Osteocyte (in vitro differentiated cells): ENCODE measurements at regions not wholly inside any gene's neighbourhood (a gene's known extent, or its start where the extent isn't known, plus 50 kb on each side); places are given as distances from the start of the nearest gene placed in this dataset.

Experiments used
- DNase-seq: peaks from one replicate; pipeline ENCODE4 v3.0.0; 2021; ENCODE audit warnings: mixed read lengths; ENCODE audit not compliant: unreplicated experiment; ENCODE audit errors: extremely low spot score
- H3K27ac Mint-ChIP-seq: one replicate; pipeline ENCODE4 v1.8.0; 2021; ENCODE audit warnings: mild to moderate bottlenecking, mixed read lengths; ENCODE audit not compliant: unreplicated experiment
- H3K27me3 Mint-ChIP-seq: one replicate; pipeline ENCODE4 v1.8.0; 2021; ENCODE audit warnings: mixed read lengths; ENCODE audit not compliant: unreplicated experiment
- H3K36me3 Mint-ChIP-seq: one replicate; pipeline ENCODE4 v1.8.0; 2021; ENCODE audit warnings: mixed read lengths; ENCODE audit not compliant: unreplicated experiment
- H3K4me1 Mint-ChIP-seq: one replicate; pipeline ENCODE4 v1.8.0; 2021; ENCODE audit warnings: mixed read lengths; ENCODE audit not compliant: unreplicated experiment
- H3K4me3 Mint-ChIP-seq: one replicate; pipeline ENCODE4 v1.8.0; 2021; ENCODE audit warnings: mild to moderate bottlenecking, moderate library complexity, mixed read lengths; ENCODE audit not compliant: unreplicated experiment
- H3K9me3 Mint-ChIP-seq: one replicate; pipeline ENCODE4 v1.8.0; 2021; ENCODE audit warnings: mixed read lengths; ENCODE audit not compliant: unreplicated experiment
- TF ChIP-seq, protein P1 (sequence below): fragments of 200-600 bp; sonication (generic); IDR thresholded peaks from 2 replicates; pipeline ENCODE4 v1.5.0; 2021; ENCODE audit warnings: antibody characterized with exemption, mild to moderate bottlenecking, moderate library complexity

DNA sequence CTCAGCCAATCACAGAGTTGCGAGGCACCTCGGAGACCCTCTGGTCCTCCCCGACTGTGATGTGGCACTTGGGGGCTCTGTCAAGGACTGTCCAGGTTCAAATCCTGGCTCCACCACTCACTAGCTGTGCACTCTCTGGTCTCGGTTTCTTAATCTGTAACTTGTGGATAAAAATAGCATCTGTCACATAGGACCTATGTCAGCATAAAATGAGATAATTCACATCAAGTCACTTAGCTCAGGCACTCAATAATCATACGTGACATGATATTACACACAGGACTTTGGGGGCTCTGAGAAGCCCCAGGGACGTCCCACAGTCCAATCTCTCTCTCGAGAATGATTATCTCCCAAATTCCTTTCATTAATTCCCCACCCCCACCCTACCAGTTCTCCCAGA, 166.4 kb downstream of the COPRS start:
- TF ChIP-seq, protein P1, sequence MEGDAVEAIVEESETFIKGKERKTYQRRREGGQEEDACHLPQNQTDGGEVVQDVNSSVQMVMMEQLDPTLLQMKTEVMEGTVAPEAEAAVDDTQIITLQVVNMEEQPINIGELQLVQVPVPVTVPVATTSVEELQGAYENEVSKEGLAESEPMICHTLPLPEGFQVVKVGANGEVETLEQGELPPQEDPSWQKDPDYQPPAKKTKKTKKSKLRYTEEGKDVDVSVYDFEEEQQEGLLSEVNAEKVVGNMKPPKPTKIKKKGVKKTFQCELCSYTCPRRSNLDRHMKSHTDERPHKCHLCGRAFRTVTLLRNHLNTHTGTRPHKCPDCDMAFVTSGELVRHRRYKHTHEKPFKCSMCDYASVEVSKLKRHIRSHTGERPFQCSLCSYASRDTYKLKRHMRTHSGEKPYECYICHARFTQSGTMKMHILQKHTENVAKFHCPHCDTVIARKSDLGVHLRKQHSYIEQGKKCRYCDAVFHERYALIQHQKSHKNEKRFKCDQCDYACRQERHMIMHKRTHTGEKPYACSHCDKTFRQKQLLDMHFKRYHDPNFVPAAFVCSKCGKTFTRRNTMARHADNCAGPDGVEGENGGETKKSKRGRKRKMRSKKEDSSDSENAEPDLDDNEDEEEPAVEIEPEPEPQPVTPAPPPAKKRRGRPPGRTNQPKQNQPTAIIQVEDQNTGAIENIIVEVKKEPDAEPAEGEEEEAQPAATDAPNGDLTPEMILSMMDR: no peak
- Mint-ChIP-seq H3K4me3 (no peak overlapping the region), H3K36me3 (no peaks in the 10 kb centered on the region), H3K9me3 (no peaks in the 10 kb centered on the region), H3K27me3 (no peaks in the 10 kb centered on the region), H3K27ac (no peak overlapping the region), H3K4me1 (peaks cover 46% of the 10 kb centered on the region)
- DNase-seq: no peak

DNA sequence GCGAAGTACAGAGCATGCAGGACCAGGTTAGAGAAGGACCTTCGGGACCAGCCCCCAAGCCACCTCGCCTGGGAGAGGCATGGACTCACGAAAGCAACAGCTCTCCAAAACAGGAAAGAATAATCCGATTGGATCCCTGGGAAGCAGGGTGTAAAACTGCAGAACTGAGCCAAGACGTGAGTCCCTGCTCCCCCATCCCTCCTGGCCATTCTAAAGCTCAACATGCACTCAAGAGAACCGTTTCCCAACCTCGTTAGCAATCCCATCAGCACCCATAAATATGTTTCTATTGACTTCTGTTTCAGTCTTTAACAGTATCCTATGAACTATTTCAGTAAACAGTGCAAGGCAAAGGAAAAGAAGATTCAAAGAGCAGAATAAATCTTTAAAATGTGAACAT, 167.0 kb downstream of the COPRS start:
- Mint-ChIP-seq H3K4me1 (peaks cover 40% of the 10 kb centered on the region), H3K27ac (no peak overlapping the region), H3K36me3 (no peaks in the 10 kb centered on the region), H3K4me3 (no peak overlapping the region), H3K9me3 (no peaks in the 10 kb centered on the region), H3K27me3 (no peaks in the 10 kb centered on the region)
- TF ChIP-seq, protein P1: no peak
- no peak for DNase-seq

DNA sequence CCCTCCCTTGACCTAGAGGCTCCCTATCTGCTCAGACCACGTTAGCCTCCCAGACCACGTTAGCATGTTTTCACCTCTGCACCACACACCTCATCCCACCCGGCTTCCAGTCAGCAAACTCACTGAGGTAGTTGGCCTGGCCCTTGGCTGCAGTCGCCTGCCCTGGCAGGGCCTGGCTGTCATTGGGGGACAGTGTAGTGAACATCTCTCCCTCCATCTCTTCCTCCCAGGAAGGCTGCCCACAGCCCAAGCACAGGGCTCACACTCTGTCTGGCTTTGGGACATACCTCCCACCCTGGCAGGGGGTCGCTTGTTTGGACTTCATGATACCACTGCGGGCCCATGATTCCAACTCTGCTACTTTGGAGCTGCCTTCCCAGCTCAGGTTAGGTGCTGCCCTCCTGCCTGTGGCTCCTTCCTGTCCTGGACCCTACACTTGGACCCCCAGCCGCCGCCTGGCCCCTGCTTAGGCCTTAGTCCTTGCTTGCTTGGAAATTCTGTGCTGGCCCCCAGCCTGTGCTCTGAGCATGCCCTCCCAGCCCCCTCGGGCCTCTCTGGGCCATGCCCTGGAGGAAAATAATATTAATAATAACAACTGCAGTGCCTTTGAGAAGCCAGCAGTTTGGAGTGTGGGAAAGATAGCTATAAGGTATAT, 167.7 kb downstream of the COPRS start:
- H3K4me1 Mint-ChIP-seq: peaks cover 34% of the 10 kb centered on the region
- H3K9me3 Mint-ChIP-seq: no peaks in the 10 kb centered on the region
- H3K27me3 Mint-ChIP-seq: no peaks in the 10 kb centered on the region
- TF ChIP-seq, protein P1: no peak
- H3K4me3 Mint-ChIP-seq: no peak overlapping the region
- no peaks in the 10 kb centered on the region for H3K36me3 Mint-ChIP-seq
- no peak overlapping the region for H3K27ac Mint-ChIP-seq
- DNase-seq: peak; percentile 76

DNA sequence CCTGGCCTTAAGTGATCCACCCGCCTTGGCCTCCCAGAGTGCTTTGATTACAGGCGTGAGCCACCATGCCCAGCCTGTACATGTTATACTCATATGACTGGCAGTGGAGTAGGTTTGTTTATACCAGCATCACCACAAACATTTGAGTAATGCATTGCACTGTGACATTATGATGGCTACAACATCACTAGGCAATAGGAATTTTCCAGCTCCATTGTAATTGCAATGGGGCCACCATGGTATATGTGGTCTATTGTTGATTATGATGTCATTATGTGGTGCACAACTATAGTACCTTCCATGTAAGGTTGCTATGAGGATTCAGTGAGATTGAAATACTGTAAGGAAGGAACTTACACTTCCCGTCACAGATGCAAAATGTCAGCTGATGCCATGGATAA, 168.9 kb downstream of the COPRS start:
- no peaks in the 10 kb centered on the region for H3K36me3 Mint-ChIP-seq
- no peak for DNase-seq
- H3K4me3 Mint-ChIP-seq: no peak overlapping the region
- no peak overlapping the region for H3K27ac Mint-ChIP-seq
- peaks cover 21% of the 10 kb centered on the region for H3K4me1 Mint-ChIP-seq
- no peaks in the 10 kb centered on the region for H3K9me3 Mint-ChIP-seq
- TF ChIP-seq, protein P1: no peak
- H3K27me3 Mint-ChIP-seq: no peaks in the 10 kb centered on the region

DNA sequence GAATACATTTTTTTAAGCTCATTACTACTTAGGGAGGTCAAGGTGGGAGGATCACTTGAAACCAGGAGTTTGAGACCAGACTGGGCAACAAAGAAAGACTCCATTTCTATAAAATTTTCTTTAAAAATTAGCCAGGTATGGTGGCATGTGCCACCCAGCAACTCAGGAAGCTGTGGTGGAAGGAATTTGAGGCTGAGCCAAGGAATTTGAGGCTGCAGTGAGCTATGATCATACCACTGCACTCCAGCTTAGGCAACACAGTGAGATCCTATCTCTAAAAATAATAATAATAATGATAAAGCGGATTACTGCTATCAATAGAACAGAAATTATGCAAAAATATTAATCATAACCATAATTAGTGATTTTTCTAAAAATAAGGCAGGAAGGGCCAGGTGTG, 170.3 kb downstream of the COPRS start:
- TF ChIP-seq, protein P1: no peak
- H3K27ac Mint-ChIP-seq: no peak overlapping the region
- H3K4me1 Mint-ChIP-seq: peaks cover 12% of the 10 kb centered on the region
- no peaks in the 10 kb centered on the region for H3K9me3 Mint-ChIP-seq
- no peak for DNase-seq
- no peaks in the 10 kb centered on the region for H3K36me3 Mint-ChIP-seq
- H3K27me3 Mint-ChIP-seq: peaks cover under 1% of the 10 kb centered on the region
- H3K4me3 Mint-ChIP-seq: no peak overlapping the region
